Liver (tissue), 8 donors: ENCODE measurements at regions not wholly inside any gene's neighbourhood (a gene's known extent, or its start where the extent isn't known, plus 50 kb on each side); places are given as distances from the start of the nearest gene placed in this dataset.
A peak's percentile ranks its signal among the peaks of the same experiment; 100 is the strongest.

Source experiments
- DNase-seq: peaks from one replicate; pipeline ENCODE4 v3.0.0-alpha.2; 2017; ENCODE audit warnings: low spot score
- H3K27ac ChIP-seq, 2 donors: one replicate each; pipeline ENCODE4 v1.7.0; 2013; ENCODE audit warnings: inconsistent platforms in 2 of 2, low read length in 2 of 2, control low read depth in 1 of 2, low read depth in 1 of 2, mild to moderate bottlenecking in 1 of 2
- H3K27me3 ChIP-seq, 4 donors: one replicate each; pipeline versions ENCODE4 v1.6.1 to v1.7.0; 2013; ENCODE audit warnings: low read length in 3 of 4, inconsistent platforms in 1 of 4, mild to moderate bottlenecking in 1 of 4, moderate library complexity in 1 of 4; ENCODE audit not compliant: control insufficient read depth in 4 of 4, insufficient read depth in 4 of 4
- H3K36me3 ChIP-seq, 4 donors: one replicate each; pipeline versions ENCODE4 v1.6.1 to v1.7.0; 2013; ENCODE audit warnings: low read length in 3 of 4, mild to moderate bottlenecking in 3 of 4, low read depth in 1 of 4, moderate library complexity in 1 of 4; ENCODE audit not compliant: control insufficient read depth in 4 of 4, insufficient read depth in 3 of 4
- H3K4me1 ChIP-seq, 4 donors: one replicate each; pipeline versions ENCODE4 v1.6.1 to v1.7.0; 2013; ENCODE audit warnings: low read length in 3 of 4, mild to moderate bottlenecking in 3 of 4, moderate library complexity in 1 of 4; ENCODE audit not compliant: control insufficient read depth in 4 of 4, insufficient read depth in 4 of 4
- H3K4me3 ChIP-seq, 3 donors: one replicate each; pipeline versions ENCODE4 v1.6.1 to v1.7.0; 2013; ENCODE audit warnings: low read length in 3 of 3, control low read depth in 1 of 3, low read depth in 1 of 3, mild to moderate bottlenecking in 1 of 3
- H3K9ac ChIP-seq, 2 donors: one replicate each; pipeline ENCODE4 v1.7.0; 2013; ENCODE audit warnings: low read length in 2 of 2, mild to moderate bottlenecking in 2 of 2, moderate library complexity in 2 of 2, control low read depth in 1 of 2, low read depth in 1 of 2
- H3K9me3 ChIP-seq, 4 donors: one replicate each; pipeline versions ENCODE4 v1.6.1 to v1.7.0; 2013; ENCODE audit warnings: low read length in 3 of 4; ENCODE audit not compliant: control insufficient read depth in 4 of 4
- ATF3 ChIP-seq: IDR thresholded peaks from 2 replicates; pipeline ENCODE4 v1.6.1; 2016; ENCODE audit warnings: antibody characterized with exemption
- EGR1 ChIP-seq, 2 donors: IDR thresholded peaks; 2 replicates each; pipeline ENCODE4 v1.6.1; 2016 to 2018; ENCODE audit warnings: antibody characterized with exemption in 2 of 2, low read depth in 2 of 2
- FOXA1 ChIP-seq: IDR thresholded peaks from 2 replicates; pipeline ENCODE4 v1.6.1; 2016; ENCODE audit warnings: antibody characterized with exemption
- GABPA ChIP-seq, 2 donors: IDR thresholded peaks in 1 of 2; conservative IDR thresholded peaks in 1 of 2; 2 replicates each; pipeline ENCODE4 v1.6.1; 2016; ENCODE audit warnings: antibody characterized with exemption in 2 of 2, mild to moderate bottlenecking in 1 of 2, moderate library complexity in 1 of 2
- HNF4A ChIP-seq, 2 donors: conservative IDR thresholded peaks; 2 replicates each; pipeline ENCODE4 v1.6.1; 2016; ENCODE audit warnings: antibody characterized with exemption in 2 of 2, mild to moderate bottlenecking in 2 of 2
- JUND ChIP-seq, 2 donors: IDR thresholded peaks; 2 replicates each; pipeline ENCODE4 v1.6.1; 2016; ENCODE audit warnings: antibody characterized with exemption in 2 of 2
- MAX ChIP-seq: IDR thresholded peaks from 2 replicates; pipeline ENCODE4 v1.6.1; 2016; ENCODE audit warnings: antibody characterized with exemption
- NR2F2 ChIP-seq: IDR thresholded peaks from 2 replicates; pipeline ENCODE4 v1.6.1; 2016; ENCODE audit warnings: antibody characterized with exemption
- RXRA ChIP-seq, 2 donors: IDR thresholded peaks; 2 replicates each; pipeline ENCODE4 v1.6.1; 2017 to 2018; ENCODE audit warnings: antibody characterized with exemption in 2 of 2, mild to moderate bottlenecking in 1 of 2
- YY1 ChIP-seq: IDR thresholded peaks from 2 replicates; pipeline ENCODE4 v1.6.1; 2016; ENCODE audit warnings: antibody characterized with exemption, mild to moderate bottlenecking
- ZBTB33 ChIP-seq: IDR thresholded peaks from 2 replicates; pipeline ENCODE4 v1.6.1; 2016; ENCODE audit warnings: antibody characterized with exemption
- whole genome bisulfite sequencing: extraction: QIAGEN DNeasy Blood & Tissue Kit; methylation state at CpG from one replicate; pipeline ENCODE4 v1.1.7; 2013; 5-methylcytosine and 5-hydroxymethylcytosine counted together
- TF ChIP-seq, protein P1 (sequence below): fragments of 150-350 bp; IDR thresholded peaks from 2 replicates; pipeline ENCODE4 v1.5.1; 2017; ENCODE audit warnings: improper control_type of control experiment, low read depth, low read length; ENCODE audit not compliant: missing input control
- donor health status: healthy.
- donor health status: healthy.
- donor health status: healthy.
- donor health status: healthy.
- donor health status: healthy.

DNA sequence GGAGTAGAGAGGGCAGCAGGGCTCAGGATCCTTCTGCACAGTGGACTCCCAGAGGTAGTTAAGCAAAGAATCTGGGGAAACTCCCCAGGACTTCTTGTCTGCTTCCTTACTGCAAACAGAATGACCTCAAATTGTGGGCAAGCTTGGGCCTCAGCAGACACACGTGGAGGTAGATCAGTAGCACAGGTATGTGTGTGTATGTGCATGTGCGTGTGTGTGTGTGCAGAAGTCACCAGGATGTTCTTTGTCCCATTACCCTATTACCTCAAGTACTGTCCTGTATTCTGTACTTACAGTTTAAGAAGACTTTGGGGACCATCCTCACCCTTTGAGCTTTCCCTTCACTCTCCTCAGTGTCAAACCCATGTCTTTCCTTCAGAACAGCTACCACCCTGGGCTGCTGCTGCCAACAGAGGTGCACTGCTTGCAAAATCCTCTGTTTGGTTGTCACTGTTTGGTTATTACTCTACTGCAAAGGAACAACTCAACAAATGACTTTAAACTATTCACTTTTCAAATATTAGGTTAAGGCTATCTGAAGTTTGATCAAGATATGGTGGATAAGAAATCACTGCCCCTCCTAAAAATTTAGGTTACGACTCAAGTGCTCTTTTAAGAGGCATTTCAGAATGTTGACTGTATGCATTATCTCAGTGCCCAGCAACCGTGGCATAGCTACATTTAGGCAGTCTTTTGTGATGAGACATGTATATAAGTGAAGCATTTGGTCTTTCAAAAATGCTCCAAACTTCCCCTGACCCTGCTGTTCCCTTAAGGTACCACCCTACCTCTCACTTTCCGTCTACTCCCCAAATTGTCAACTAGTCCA lies 78.2 kb upstream of the MBIP start:
- H3K4me3 ChIP-seq, result no peak overlapping the region
- no peak overlapping the region for H3K27ac ChIP-seq
- 71% methylated on average over 5 of the region's 5 CpGs for WGBS
- DNase-seq, result no peak
- H3K27me3 ChIP-seq, result no peaks in the 10 kb centered on the region
- peaks cover 1 to 22% (median 11%) of the 10 kb centered on the region in 4 donors for H3K4me1 ChIP-seq
- TF ChIP-seq HNF4A (conservative IDR thresholded peaks at IDR 0.05) (peak in 1 of 2 donors; percentile 5), ZBTB33 (no peak)
- H3K36me3 ChIP-seq, result no peaks in the 10 kb centered on the region
- peaks cover 0 to 3% (median 2%) of the 10 kb centered on the region in 4 donors for H3K9me3 ChIP-seq
- H3K9ac ChIP-seq, result no peak overlapping the region

DNA sequence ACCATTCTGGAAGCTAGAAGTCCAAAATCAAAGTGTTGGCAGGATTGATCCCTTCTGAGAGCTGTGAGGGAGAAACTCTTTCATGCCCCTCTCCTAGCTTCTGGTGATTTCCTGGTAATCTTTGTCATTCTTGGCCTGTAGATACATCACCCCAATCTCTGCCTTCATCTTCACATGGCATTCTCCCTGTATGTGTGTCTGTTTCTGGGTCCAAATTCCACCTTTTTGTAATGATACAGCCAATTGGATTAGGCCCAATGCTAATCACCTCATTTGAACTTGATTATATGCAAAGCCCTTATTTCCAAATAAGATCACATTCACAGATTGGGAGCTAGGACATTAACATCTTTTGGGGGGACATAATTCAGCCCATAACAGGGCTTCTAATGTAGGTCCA lies 76.9 kb upstream of the MBIP start:
- Histone ChIP-seq H3K27me3 (no peaks in the 10 kb centered on the region), H3K36me3 (no peaks in the 10 kb centered on the region), H3K4me3 (no peak overlapping the region), H3K27ac (no peak overlapping the region), H3K9ac (no peak overlapping the region), H3K4me1 (peaks cover 1 to 22% (median 11%) of the 10 kb centered on the region in 4 donors), H3K9me3 (peaks cover 0 to 3% (median 2%) of the 10 kb centered on the region in 4 donors)
- no peak for DNase-seq
- TF ChIP-seq, protein P1, sequence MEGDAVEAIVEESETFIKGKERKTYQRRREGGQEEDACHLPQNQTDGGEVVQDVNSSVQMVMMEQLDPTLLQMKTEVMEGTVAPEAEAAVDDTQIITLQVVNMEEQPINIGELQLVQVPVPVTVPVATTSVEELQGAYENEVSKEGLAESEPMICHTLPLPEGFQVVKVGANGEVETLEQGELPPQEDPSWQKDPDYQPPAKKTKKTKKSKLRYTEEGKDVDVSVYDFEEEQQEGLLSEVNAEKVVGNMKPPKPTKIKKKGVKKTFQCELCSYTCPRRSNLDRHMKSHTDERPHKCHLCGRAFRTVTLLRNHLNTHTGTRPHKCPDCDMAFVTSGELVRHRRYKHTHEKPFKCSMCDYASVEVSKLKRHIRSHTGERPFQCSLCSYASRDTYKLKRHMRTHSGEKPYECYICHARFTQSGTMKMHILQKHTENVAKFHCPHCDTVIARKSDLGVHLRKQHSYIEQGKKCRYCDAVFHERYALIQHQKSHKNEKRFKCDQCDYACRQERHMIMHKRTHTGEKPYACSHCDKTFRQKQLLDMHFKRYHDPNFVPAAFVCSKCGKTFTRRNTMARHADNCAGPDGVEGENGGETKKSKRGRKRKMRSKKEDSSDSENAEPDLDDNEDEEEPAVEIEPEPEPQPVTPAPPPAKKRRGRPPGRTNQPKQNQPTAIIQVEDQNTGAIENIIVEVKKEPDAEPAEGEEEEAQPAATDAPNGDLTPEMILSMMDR, result no peak
- TF ChIP-seq HNF4A (conservative IDR thresholded peaks at IDR 0.05) (peak in 1 of 2 donors; percentile 23), ATF3 (no peak), RXRA (IDR thresholded peaks at IDR 0.05) (peak in 1 of 2 donors; percentile 21), ZBTB33 (no peak), FOXA1 (no peak), NR2F2 (no peak), YY1 (no peak), GABPA (IDR thresholded peaks at IDR 0.05 in 1 of 2, conservative IDR thresholded peaks at IDR 0.05 in 1 of 2) (no peak)

DNA sequence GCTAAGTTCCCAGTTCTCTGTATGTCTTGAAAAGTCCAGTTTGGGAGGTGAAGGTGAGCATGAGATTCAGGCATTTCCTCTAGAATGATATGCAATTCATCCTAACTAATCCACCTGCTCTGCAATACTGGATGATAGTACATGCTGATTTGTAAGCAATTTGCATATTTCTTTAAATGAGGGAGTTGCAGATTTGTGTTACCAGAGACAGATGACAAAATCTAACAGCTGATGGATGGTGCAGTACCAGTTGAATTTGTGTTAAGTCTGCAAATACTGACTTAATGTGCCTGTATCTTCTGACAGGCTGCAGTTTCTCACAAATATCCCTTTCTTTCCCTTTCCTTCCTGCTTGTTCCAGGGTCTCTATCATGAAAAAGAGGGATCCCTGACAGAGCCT lies 76.4 kb upstream of the MBIP start:
- peaks cover 0 to 3% (median 2%) of the 10 kb centered on the region in 4 donors for H3K9me3 ChIP-seq
- H3K9ac ChIP-seq, result no peak overlapping the region
- H3K36me3 ChIP-seq, result no peaks in the 10 kb centered on the region
- H3K27ac ChIP-seq, result no peak overlapping the region
- H3K27me3 ChIP-seq, result no peaks in the 10 kb centered on the region
- DNase-seq, result no peak
- peaks cover 1 to 22% (median 11%) of the 10 kb centered on the region in 4 donors for H3K4me1 ChIP-seq
- no peak overlapping the region for H3K4me3 ChIP-seq
- TF ChIP-seq NR2F2 (no peak), YY1 (no peak), ATF3 (no peak), FOXA1 (no peak), MAX (no peak), EGR1 (IDR thresholded peaks at IDR 0.05; ENCODE audit: low read depth in 2 of 2) (no peak), JUND (IDR thresholded peaks at IDR 0.05) (no peak), ZBTB33 (no peak)
- TF ChIP-seq, protein P1, result no peak
